DMS114 treated with DMSO at 0.1 percent for 48 hours (cell line): ENCODE measurements at regions not wholly inside any gene's neighbourhood (a gene's known extent, or its start where the extent isn't known, plus 50 kb on each side); places are given as distances from the start of the nearest gene placed in this dataset.

Source experiments
- DNase-seq: peaks from one replicate; lab custom pipeline; 2025; ENCODE audit not compliant: unreplicated experiment; lab: John Stamatoyannopoulos, UW

DNA sequence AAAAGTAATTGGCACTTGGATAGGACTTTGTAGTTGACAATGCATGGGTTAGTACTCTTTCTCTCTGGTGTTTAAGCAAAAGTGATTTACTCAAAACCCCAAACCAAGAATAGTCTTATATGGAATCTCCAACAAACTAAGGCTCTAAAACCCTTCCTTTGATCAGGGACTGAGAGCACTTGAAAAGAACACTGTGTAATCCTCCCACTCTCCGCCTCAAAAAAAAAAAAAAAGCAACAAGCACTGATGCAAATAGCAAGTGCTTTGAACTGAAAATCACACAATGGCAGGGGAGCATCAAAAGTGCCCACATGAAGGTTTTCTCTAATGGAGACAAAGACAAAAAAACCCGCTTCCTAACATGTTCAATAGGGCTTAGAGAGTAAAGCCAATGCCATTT, 467.9 kb upstream of the AUTS2 start:
- no peak for DNase-seq

DNA sequence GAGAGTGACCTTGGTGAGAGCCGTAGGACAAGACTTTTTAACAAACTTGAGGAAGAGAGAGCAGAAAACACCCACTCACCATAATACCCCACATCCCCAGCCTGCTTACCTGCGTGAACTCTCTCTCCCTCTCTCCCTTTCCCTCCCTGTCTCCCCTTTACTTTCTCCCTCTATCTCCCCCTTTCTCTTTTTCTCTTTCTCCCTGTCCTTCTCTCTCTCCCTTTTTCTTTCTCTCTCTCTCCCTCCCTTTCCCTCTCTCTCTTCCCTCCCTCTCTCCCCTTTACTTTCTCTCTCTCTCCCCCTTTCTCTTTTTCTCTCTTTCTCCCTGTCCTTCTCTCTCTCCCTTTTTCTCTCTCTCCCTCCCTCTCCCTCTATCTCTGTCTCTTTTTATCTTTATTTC, 464.0 kb upstream of the AUTS2 start:
- no peak for DNase-seq

DNA sequence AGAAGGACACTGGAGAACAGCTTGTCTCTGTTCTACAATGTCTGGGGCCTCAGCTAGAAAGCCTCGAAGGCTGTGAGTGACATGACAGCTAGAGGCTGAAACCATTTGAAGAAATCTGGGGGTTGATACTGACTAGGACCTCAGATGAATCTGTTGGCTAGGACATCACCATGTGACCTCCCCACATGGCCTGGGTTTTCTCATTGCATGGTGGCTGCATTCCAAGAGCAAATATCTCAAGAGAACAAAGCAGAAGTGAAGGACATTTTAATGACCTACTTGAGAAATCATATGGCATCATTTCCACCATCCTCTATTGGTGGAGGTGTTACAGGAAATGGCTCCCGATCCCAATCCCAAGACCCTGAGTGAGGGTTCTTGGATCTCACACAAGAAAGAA, 450.6 kb upstream of the AUTS2 start:
- no peak for DNase-seq

DNA sequence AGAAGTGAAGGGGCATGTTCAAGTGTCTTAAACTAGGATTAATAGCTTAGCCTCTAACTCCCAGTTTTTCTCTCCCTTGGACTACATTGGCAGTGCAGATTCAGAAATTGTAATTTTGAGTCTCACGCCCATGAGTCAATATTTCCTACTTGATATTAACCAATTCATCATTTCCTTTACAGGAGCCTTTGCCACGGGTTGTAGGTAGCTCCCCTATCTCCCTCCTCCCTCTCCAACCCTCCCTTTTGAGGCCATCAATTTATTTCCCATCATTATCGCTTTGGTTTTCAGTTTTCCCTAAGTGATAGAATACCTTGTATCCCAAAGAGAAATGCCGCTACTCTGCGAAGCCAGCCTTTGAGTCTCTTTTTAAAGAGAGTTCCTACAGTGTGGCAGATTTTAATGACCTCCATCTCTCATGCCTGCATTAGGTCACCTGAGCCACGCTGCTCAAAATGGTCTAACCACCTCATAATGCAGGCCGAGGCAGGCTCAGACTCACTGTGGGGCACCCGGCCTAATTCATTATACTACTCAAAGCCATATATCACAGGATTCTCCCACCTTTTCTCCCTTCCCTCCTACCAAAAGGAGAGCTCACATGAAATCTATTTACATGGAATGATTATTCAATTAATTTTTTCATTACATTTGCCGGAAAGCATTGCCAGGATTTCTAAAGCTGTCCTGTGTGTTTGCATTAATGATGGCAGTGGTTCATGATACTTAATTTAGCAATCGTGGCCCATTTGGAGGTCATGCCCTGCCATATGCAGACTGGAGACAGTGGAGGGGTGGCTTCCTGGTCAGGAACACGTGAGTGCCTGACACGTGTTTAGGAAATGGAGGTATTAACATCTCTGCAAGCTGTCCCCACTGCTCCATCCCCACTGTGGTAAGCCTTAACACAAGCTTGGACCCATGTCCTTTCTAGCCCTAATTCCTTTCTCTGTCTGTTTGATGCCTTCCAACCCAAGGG, 448.2 kb upstream of the AUTS2 start:
- DNase-seq = no peak

DNA sequence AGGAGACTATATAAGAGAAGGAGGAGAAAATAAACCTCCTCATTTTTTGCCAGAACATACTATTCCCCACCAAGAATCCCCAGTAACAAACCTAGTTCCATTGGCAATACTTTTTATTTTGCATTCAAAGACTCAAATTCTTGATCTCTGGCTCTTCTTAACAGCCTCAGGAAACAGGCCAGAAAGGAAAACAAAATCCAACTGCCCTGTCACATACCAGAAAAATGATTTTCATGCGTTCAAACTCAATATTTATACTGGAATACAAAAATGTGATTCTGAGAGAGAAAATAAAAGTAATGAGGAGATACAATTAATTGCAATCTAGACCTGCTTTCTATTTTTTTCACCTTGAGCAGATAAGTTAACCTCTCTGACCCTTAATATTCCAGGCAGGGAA, 435.9 kb upstream of the AUTS2 start:
- DNase-seq = no peak

DNA sequence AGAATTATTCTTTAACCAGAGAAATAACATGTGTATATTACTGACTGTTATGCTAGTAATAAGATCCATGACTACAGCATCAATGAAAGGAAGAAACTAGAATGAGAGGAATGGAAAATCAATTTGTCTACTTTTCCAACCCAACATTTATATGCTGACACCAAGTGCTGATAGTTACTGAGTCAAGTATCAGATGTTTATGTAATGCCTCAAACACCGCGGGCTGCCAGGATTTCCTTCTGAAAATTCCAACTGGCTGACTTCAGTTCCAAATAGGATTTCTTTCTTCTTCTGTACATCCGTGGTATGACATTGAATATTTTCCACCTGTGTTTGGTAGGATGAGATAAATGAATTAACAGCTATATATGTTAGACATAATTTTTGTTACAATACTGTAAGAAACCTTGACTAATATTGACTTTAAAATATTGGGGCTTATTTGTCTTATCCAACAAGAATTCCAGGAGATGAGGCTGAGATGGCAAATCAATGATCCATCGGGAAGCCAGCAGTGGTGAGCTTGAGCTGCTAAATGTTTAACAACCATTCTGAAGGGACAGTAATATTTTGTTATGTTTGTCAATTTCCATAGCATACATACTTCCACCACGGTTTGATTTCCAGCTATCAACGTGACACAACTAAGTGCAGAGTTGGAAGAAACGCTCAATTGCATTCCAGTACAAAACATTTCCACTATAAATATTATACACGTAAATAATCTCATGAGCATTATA, 435.2 kb upstream of the AUTS2 start:
- no peak for DNase-seq

- DNase-seq = no peak
These were observed 431.2 kb upstream of the AUTS2 start for GRCh38 chr7:69166979-69167516.

DNA sequence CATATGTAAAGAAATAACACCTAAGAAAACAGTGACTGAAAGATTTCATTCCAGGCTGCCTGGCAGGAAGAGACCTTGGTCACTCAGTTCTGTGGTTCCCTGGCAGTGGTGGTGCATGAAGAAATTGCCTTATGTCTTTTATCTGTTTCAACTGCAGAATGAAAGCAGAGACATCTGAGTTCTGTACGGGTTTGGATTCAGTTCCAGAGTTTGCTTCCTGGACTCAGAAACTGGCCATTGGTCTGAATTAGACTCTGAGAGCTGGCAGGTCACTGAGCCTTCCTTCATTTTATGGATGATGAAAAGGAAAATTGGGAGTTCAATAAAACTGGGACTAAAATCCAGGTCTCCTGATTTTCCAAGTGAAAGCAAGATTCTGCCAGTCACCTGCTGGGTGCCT, 428.9 kb upstream of the AUTS2 start:
- no peak for DNase-seq

DNA sequence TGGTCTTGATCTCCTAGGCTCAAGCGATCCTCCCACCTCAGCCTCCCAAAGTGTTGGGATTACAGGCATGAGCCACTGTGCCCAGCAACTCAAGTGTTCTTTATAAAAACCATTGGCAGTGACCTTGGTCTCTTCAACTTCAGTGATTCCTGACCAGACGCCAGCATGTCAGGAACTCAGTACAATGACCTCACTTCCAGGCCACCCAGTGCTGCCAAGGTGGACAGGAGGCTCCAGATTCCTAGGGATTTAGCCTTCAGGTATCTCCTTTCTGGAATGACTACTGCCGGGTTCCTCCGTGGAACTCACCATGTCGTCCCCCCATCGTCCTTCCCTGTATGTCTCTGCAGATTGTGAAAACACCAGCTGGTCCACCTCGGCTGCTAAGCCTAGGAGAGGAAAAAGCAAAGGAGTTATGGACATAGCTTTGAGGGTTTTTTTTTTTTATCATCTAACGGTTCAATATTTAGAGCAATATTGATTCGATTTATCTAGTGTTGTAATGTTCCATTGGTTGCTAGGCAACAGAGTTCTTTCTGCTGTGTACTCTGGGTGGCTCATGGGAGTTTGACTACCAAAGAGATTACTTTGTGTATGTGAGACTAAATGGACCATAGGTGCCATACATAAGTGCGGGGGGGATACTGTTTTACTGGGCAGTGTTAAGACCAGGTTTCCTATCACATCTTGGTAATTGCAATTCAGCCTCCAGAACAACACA, 425.8 kb upstream of the AUTS2 start:
- no peak for DNase-seq

DNA sequence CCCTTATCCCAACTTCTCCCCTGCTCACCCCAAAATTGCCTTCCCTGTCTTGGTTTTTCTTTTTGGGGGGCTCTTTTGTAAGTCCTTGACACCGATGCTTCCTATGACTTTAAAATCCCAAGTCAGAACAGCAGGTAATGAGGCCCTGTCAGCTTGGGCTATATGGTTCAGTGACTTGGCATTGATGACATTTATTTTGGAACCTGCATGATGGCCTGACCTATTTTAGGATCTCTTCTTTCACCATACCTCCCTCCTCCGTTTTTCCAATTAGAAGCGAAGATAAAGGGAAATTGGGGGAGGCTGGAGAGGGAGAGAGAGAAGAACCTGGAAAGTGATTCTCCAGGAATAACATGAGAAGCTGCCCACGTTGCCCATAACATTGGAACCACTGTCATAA, 424.9 kb upstream of the AUTS2 start:
- no peak for DNase-seq

GRCh38 chr7:69173846-69174245, 424.4 kb upstream of the AUTS2 start:
- DNase-seq = no peak

GRCh38 chr7:69176841-69177240, 421.4 kb upstream of the AUTS2 start:
- DNase-seq = no peak

DNA sequence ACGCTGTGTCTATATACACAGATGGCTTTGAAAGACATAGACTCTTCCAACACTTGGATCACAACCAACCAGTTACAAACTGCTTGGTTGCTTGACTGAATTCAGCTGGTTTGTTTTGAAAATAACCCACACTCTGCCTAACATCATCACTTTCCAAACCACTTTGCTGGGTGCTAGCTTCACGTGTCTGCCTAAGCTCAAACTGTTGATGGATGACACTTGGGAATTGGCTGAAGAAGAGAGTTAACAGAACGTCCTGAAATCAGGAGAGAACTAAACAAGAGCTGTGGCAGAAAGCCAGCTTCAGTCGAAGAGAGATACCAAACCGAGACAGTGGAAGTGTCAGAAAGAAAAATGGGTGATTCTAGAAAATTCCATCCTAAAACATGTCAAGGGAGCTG, 420.8 kb upstream of the AUTS2 start:
- no peak for DNase-seq

GRCh38 chr7:69177941-69178494, 420.3 kb upstream of the AUTS2 start:
- no peak for DNase-seq

DNA sequence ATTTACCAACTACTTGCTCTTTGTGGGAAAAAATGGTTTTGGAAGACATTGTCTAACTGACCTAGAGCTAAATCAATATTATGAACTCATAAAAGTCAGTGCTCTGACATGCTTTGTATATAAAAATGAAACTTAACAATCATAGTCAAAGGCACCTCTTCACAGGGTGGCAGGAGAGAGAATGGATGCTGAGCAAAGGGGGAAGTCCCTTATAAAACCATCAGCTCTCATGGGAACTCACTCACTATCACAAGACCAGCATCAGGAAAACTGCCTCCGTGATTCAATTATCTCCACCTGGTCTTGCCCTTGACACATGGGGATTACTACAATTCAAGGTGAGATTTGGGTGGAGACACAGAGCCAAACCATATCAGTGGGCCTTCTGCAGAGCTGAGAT, 417.6 kb upstream of the AUTS2 start:
- DNase-seq = no peak

DNA sequence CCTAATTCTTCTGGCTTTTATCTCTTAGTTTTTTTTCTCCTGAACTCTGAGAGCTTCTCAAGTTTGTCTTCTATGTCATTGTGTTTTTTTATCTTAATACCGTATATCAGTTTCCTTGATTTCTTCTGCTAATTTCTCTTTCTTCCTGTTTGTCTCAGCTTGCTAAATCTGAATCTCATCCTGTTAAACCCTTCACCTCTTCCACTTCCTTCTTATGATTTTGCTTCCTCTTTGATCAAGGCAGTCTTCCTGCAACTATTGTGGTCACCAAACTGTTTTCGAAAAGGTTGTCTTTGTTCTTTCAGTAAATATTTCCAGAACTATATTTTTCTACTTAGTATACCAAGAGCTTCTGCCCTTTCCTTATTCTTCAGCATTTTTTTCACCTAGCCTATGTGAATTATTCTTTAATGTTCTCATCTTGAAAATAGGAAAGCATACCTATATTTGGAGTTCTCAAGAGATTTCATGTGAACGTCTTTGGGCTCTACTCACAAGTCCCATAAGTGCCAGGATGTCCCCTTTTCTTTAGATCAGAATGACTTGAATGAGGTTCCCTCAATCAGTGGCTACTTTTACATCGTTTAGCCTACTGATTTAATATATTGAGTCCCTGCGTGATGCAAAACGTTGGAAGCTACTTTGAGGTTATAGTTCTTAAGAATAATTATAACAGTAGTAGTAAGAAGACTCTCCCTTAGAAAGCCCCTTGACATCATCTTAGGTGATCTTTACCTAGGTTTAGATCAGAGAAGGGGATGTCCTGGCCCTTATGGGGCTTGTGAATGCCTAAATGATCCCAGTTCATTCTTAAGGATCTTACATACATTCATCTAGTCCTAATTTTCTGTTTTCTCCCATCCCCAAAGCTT, 415.4 kb upstream of the AUTS2 start:
- DNase-seq = no peak

DNA sequence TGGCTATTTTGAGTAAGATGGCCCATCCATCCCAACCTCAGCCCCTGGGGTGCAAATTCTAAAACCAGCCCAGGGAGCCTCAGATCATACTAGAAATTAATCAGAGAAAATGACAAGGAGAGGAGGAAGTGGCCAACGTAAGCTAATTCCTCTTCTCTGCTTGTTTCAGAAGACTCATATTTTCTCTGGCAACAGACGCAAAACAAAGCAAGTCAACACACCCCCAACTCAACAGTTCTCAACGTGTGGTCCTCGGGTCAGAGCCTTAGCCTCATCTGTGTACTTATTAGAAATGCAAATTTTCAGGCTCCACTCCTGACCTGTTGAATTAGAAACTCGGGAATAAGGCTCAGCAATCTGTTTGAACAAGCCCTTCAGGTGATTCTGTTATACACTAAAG, 413.9 kb upstream of the AUTS2 start:
- DNase-seq = no peak

GRCh38 chr7:69185170-69185569, 413.1 kb upstream of the AUTS2 start:
- no peak for DNase-seq

DNA sequence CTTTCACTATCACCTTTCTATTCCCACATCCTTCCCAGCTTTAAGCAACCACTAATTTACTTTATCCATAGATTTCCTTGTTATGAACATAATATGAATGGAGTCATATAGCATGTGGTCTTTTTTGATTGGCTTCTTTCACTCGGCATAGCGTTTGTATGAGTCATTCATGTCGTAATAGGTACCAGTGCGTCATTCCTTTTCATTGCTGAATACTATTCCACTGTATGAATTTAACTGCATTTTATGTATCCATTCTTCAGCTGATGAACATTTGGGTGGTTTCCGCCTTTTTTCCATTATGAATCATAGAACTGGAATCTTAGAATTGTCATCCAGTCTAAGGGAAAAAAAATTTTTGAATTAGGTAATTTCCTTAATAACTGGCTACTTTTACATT, 411.3 kb upstream of the AUTS2 start:
- DNase-seq = no peak

DNA sequence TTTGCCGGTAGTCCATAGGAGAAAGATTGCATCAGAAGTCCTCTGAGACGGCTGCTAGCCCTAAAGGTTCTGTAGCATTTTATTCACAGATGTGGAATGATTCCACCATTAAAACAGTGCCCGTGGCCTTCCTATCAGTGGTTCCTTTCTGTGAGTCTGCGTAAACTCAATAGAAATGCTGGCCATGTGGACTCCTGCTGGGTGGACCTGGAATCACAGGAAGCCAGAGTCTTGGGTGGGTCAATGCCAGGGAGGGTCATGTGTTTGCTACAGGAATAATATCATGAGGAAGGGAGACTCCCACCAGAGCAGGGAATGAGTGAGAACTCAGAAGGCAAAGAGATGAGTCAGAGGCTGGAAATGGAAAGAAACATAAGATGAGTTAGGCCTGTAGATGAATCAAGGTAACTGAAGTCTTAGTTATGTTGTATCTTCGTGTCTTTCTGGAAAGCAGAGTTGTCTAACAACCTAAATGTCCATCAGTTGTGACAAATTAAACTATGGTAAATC, 410.4 kb upstream of the AUTS2 start:
- no peak for DNase-seq
